ENCODE measurements at regions not wholly inside any gene's neighbourhood (a gene's known extent, or its start where the extent isn't known, plus 50 kb on each side); places are given as distances from the start of the nearest gene placed in this dataset.

GRCh38 chr2:81234711-81235110 is 930.2 kb upstream of the LRRTM1 start:
- no peak for DNase-seq (ENCODE audit: low read depth in 3 of 3)

- no peak for DNase-seq (ENCODE audit: low read depth in 3 of 3)
Measured at GRCh38 chr2:81225756-81226155, 921.2 kb upstream of the LRRTM1 start.

GRCh38 chr2:81213598-81213997 is 909.0 kb upstream of the LRRTM1 start:
- no peak for DNase-seq (ENCODE audit: low read depth in 3 of 3)

- no peak for DNase-seq (ENCODE audit: low read depth in 3 of 3)
Measured at GRCh38 chr2:81206216-81206615, 901.7 kb upstream of the LRRTM1 start.

- DNase-seq (ENCODE audit: low read depth in 3 of 3) = no peak
Measured at GRCh38 chr2:81196933-81197628, 892.5 kb upstream of the LRRTM1 start.

GRCh38 chr2:81196383-81196851 is 891.9 kb upstream of the LRRTM1 start:
- DNase-seq (ENCODE audit: low read depth in 3 of 3) = no peak

- DNase-seq (ENCODE audit: low read depth in 3 of 3) = no peak
Measured at GRCh38 chr2:81195774-81196382, 891.3 kb upstream of the LRRTM1 start.

GRCh38 chr2:81195017-81195773 is 890.6 kb upstream of the LRRTM1 start:
- no peak for DNase-seq (ENCODE audit: low read depth in 3 of 3)

- no peak for DNase-seq (ENCODE audit: low read depth in 3 of 3)
Measured at GRCh38 chr2:81194581-81194980, 890.0 kb upstream of the LRRTM1 start.

- no peak for DNase-seq (ENCODE audit: low read depth in 3 of 3)
Measured at GRCh38 chr2:81194176-81194575, 889.6 kb upstream of the LRRTM1 start.

GRCh38 chr2:81181845-81182244 is 877.3 kb upstream of the LRRTM1 start:
- no peak for DNase-seq (ENCODE audit: low read depth in 3 of 3)

GRCh38 chr2:81171447-81171846 is 866.9 kb upstream of the LRRTM1 start:
- no peak for DNase-seq (ENCODE audit: low read depth in 3 of 3)

- no peak for DNase-seq (ENCODE audit: low read depth in 3 of 3)
Measured at GRCh38 chr2:81163583-81163982, 859.0 kb upstream of the LRRTM1 start.

- DNase-seq (ENCODE audit: low read depth in 3 of 3) = no peak
Measured at GRCh38 chr2:81158505-81158904, 854.0 kb upstream of the LRRTM1 start.

GRCh38 chr2:81148323-81148722 is 843.8 kb upstream of the LRRTM1 start:
- DNase-seq (ENCODE audit: low read depth in 3 of 3) = no peak

- DNase-seq (ENCODE audit: low read depth in 3 of 3) = no peak
Measured at GRCh38 chr2:81136296-81136695, 831.7 kb upstream of the LRRTM1 start.

GRCh38 chr2:81097361-81097760 is 792.8 kb upstream of the LRRTM1 start:
- DNase-seq (ENCODE audit: low read depth in 3 of 3) = no peak

GRCh38 chr2:81093031-81093430 is 788.5 kb upstream of the LRRTM1 start:
- DNase-seq (ENCODE audit: low read depth in 3 of 3) = no peak

- no peak for DNase-seq (ENCODE audit: low read depth in 3 of 3)
Measured at GRCh38 chr2:81087646-81088045, 783.1 kb upstream of the LRRTM1 start.

- no peak for DNase-seq (ENCODE audit: low read depth in 3 of 3)
Measured at GRCh38 chr2:81084101-81084500, 779.5 kb upstream of the LRRTM1 start.

GRCh38 chr2:81078631-81079030 is 774.1 kb upstream of the LRRTM1 start:
- no peak for DNase-seq (ENCODE audit: low read depth in 3 of 3)

GRCh38 chr2:81078102-81078501 is 773.5 kb upstream of the LRRTM1 start:
- no peak for DNase-seq (ENCODE audit: low read depth in 3 of 3)

GRCh38 chr2:81077396-81077795 is 772.8 kb upstream of the LRRTM1 start:
- no peak for DNase-seq (ENCODE audit: low read depth in 3 of 3)

All from stimulated activated CD4-positive, alpha-beta T cell treated with anti-CD3 and anti-CD28 coated beads, TNF-alpha, amount 100 ng/mL, for 4 hours (primary cell).